K562 (cell line): ENCODE measurements at regions not wholly inside any gene's neighbourhood (a gene's known extent, or its start where the extent isn't known, plus 50 kb on each side); places are given as distances from the start of the nearest gene placed in this dataset.
A peak's percentile ranks its signal among the peaks of the same experiment; 100 is the strongest.

ENCODE experiments used
- BRCA1 ChIP-seq, 2 experiments: fragments of 450-650 bp in 1 of 2; sonication (generic) in 1 of 2; formaldehyde crosslinking in 1 of 2; IDR thresholded peaks; 2 replicates each; pipeline versions ENCODE4 v1.5.0 to v1.6.1; 2017 to 2020; ENCODE audit warnings: mild to moderate bottlenecking in 1 of 2, missing genetic modification reagents in 1 of 2
- CHD4 ChIP-seq: fragments of 200-600 bp; sonication (generic); IDR thresholded peaks from 3 replicates; pipeline ENCODE4 v1.6.1; 2012; ENCODE audit warnings: low read depth, mild to moderate bottlenecking, mixed read lengths, low read length, inconsistent platforms; ENCODE audit not compliant: insufficient read depth, insufficient replicate concordance, poor library complexity, severe bottlenecking
- CLOCK ChIP-seq: fragments of 250-450 bp; sonication (Bioruptor Pico); IDR thresholded peaks from 2 replicates; pipeline ENCODE4 v1.4.0; 2020; ENCODE audit warnings: mild to moderate bottlenecking, moderate library complexity, borderline replicate concordance
- MBD2 ChIP-seq: sonication (generic); IDR thresholded peaks from 2 replicates; pipeline ENCODE4 v1.6.1; 2016; ENCODE audit warnings: low read depth, borderline replicate concordance
- RFX5 ChIP-seq: IDR thresholded peaks from 2 replicates; pipeline ENCODE4 v1.6.1; 2011; ENCODE audit warnings: low read depth, mild to moderate bottlenecking, improper control_type of control experiment, low read length
- ZBTB33 ChIP-seq: sonication (generic); formaldehyde crosslinking; IDR thresholded peaks from 2 replicates; pipeline ENCODE4 v1.8.1; 2023; ENCODE audit warnings: mild to moderate bottlenecking, missing genetic modification reagents
- ZC3H4 ChIP-seq: sonication (generic); formaldehyde crosslinking; IDR thresholded peaks from 2 replicates; pipeline ENCODE4 v1.9.0; 2021; ENCODE audit warnings: missing genetic modification reagents, borderline replicate concordance
- ZNF639 ChIP-seq, 2 experiments: fragments of 200-800 bp in 1 of 2; sonication (Bioruptor generic) in 1 of 2; sonication (generic) in 1 of 2; formaldehyde crosslinking in 1 of 2; IDR thresholded peaks in 1 of 2; conservative IDR thresholded peaks in 1 of 2; 2 replicates each; pipeline versions ENCODE4 v1.5.0 to v1.6.1; 2016 to 2020; ENCODE audit warnings: missing compliant biosample characterization in 1 of 2, missing genetic modification characterization in 1 of 2, missing genetic modification reagents in 1 of 2
- TF ChIP-seq, protein P1 (sequence below), 2 experiments: fragments of 450-650 bp; formaldehyde crosslinking in 1 of 2; IDR thresholded peaks; 2 replicates each; pipeline versions ENCODE4 v1.4.0 to v1.6.1; 2014 to 2020; ENCODE audit warnings: mild to moderate bottlenecking in 2 of 2, borderline replicate concordance in 1 of 2, low read depth in 1 of 2
- TF ChIP-seq, protein P2 (sequence below): fragments of 450-650 bp; formaldehyde crosslinking; IDR thresholded peaks from 2 replicates; pipeline ENCODE4 v1.4.0; 2020; ENCODE audit warnings: mild to moderate bottlenecking

- TF ChIP-seq, protein P1, sequence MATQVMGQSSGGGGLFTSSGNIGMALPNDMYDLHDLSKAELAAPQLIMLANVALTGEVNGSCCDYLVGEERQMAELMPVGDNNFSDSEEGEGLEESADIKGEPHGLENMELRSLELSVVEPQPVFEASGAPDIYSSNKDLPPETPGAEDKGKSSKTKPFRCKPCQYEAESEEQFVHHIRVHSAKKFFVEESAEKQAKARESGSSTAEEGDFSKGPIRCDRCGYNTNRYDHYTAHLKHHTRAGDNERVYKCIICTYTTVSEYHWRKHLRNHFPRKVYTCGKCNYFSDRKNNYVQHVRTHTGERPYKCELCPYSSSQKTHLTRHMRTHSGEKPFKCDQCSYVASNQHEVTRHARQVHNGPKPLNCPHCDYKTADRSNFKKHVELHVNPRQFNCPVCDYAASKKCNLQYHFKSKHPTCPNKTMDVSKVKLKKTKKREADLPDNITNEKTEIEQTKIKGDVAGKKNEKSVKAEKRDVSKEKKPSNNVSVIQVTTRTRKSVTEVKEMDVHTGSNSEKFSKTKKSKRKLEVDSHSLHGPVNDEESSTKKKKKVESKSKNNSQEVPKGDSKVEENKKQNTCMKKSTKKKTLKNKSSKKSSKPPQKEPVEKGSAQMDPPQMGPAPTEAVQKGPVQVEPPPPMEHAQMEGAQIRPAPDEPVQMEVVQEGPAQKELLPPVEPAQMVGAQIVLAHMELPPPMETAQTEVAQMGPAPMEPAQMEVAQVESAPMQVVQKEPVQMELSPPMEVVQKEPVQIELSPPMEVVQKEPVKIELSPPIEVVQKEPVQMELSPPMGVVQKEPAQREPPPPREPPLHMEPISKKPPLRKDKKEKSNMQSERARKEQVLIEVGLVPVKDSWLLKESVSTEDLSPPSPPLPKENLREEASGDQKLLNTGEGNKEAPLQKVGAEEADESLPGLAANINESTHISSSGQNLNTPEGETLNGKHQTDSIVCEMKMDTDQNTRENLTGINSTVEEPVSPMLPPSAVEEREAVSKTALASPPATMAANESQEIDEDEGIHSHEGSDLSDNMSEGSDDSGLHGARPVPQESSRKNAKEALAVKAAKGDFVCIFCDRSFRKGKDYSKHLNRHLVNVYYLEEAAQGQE (IDR thresholded peaks at IDR 0.05; ENCODE audit: borderline replicate concordance): peak; percentile 91
- TF ChIP-seq, protein P1 (CRISPR knock-in tag; IDR thresholded peaks at IDR 0.05; ENCODE audit: low read depth): no peak
- no peak for TF ChIP-seq RFX5
- no peak for TF ChIP-seq CHD4
- TF ChIP-seq, protein P2, sequence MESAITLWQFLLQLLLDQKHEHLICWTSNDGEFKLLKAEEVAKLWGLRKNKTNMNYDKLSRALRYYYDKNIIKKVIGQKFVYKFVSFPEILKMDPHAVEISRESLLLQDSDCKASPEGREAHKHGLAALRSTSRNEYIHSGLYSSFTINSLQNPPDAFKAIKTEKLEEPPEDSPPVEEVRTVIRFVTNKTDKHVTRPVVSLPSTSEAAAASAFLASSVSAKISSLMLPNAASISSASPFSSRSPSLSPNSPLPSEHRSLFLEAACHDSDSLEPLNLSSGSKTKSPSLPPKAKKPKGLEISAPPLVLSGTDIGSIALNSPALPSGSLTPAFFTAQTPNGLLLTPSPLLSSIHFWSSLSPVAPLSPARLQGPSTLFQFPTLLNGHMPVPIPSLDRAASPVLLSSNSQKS (CRISPR knock-in tag): no peak
- no peak for TF ChIP-seq ZNF639 (CRISPR knock-in tag; conservative IDR thresholded peaks at IDR 0.05 in 1 of 2, IDR thresholded peaks at IDR 0.05 in 1 of 2)
- TF ChIP-seq ZC3H4: no peak
- no peak for TF ChIP-seq BRCA1 (IDR thresholded peaks at IDR 0.05)
- no peak for TF ChIP-seq BRCA1 (CRISPR knock-in tag; IDR thresholded peaks at IDR 0.05)
- TF ChIP-seq CLOCK (CRISPR knock-in tag): no peak
- TF ChIP-seq MBD2: no peak
- no peak for TF ChIP-seq ZBTB33 (CRISPR knock-in tag)
These were observed 108.9 kb upstream of the POGK start (continued) for GRCh38 chr1:166730299-166730888.
